ENCODE measurements at regions not wholly inside any gene's neighbourhood (a gene's known extent, or its start where the extent isn't known, plus 50 kb on each side); places are given as distances from the start of the nearest gene placed in this dataset.

GRCh38 chr3:105235785-105236184, 130.9 kb upstream of the ALCAM start:
- TF ChIP-seq POLR2A (IDR thresholded peaks at IDR 0.05) (no peak), CTCF (IDR thresholded peaks at IDR 0.05) (no peak)
